Activated gamma-delta T cell treated with anti-CD3 and anti-CD28 coated beads, Interleukin-2, amount 50 U/mL, for 16 hours (primary cell): ENCODE measurements at regions not wholly inside any gene's neighbourhood (a gene's known extent, or its start where the extent isn't known, plus 50 kb on each side); places are given as distances from the start of the nearest gene placed in this dataset.
"Not testable (repeated sequence)": the region's sequence is repeated elsewhere in the genome, so short reads cannot be mapped to it uniquely, and the experiment has no call there.

Experiments used
- DNase-seq: peaks from one replicate; pipeline ENCODE4 v3.0.0-alpha.2; 2020; ENCODE audit warnings: low read depth

- not testable (repeated sequence) for DNase-seq
Observed at GRCh38 chr2:111448796-111449195, 328.1 kb downstream of the BCL2L11 start.

GRCh38 chr2:111450526-111450925 lies 329.8 kb downstream of the BCL2L11 start:
- not testable (repeated sequence) for DNase-seq

- DNase-seq, result not testable (repeated sequence)
Observed at GRCh38 chr2:111451692-111452199, 331.0 kb downstream of the BCL2L11 start.

- not testable (repeated sequence) for DNase-seq
Observed at GRCh38 chr2:111452208-111452607, 331.5 kb downstream of the BCL2L11 start.

- DNase-seq, result not testable (repeated sequence)
Observed at GRCh38 chr2:111453308-111453707, 332.6 kb downstream of the BCL2L11 start.

- not testable (repeated sequence) for DNase-seq
Observed at GRCh38 chr2:111453816-111454215, 333.1 kb downstream of the BCL2L11 start.

GRCh38 chr2:111454404-111454803 lies 333.7 kb downstream of the BCL2L11 start:
- DNase-seq, result not testable (repeated sequence)

- not testable (repeated sequence) for DNase-seq
Observed at GRCh38 chr2:111455016-111456015, 334.6 kb downstream of the BCL2L11 start.

GRCh38 chr2:111457191-111457590 lies 336.5 kb downstream of the BCL2L11 start:
- not testable (repeated sequence) for DNase-seq

GRCh38 chr2:111460901-111461300 lies 340.2 kb downstream of the BCL2L11 start:
- not testable (repeated sequence) for DNase-seq

- not testable (repeated sequence) for DNase-seq
Observed at GRCh38 chr2:111461831-111462230, 341.1 kb downstream of the BCL2L11 start.

- DNase-seq, result not testable (repeated sequence)
Observed at GRCh38 chr2:111462572-111462971, 341.9 kb downstream of the BCL2L11 start.

- DNase-seq, result not testable (repeated sequence)
Observed at GRCh38 chr2:111463238-111463848, 342.6 kb downstream of the BCL2L11 start.

GRCh38 chr2:111463956-111464355 lies 343.2 kb downstream of the BCL2L11 start:
- not testable (repeated sequence) for DNase-seq

- not testable (repeated sequence) for DNase-seq
Observed at GRCh38 chr2:111464367-111464766, 343.7 kb downstream of the BCL2L11 start.

GRCh38 chr2:111465521-111465920 lies 344.8 kb downstream of the BCL2L11 start:
- not testable (repeated sequence) for DNase-seq

GRCh38 chr2:111466744-111467143 lies 346.0 kb downstream of the BCL2L11 start:
- not testable (repeated sequence) for DNase-seq

GRCh38 chr2:111470924-111471323 lies 350.2 kb downstream of the BCL2L11 start:
- DNase-seq, result not testable (repeated sequence)

- DNase-seq, result not testable (repeated sequence)
Observed at GRCh38 chr2:111471791-111472530, 351.2 kb downstream of the BCL2L11 start.

GRCh38 chr2:111472844-111473403 lies 352.2 kb downstream of the BCL2L11 start:
- DNase-seq, result not testable (repeated sequence)

- DNase-seq, result not testable (repeated sequence)
Observed at GRCh38 chr2:111473522-111473921, 352.8 kb downstream of the BCL2L11 start.
